COLO668 (cell line): ENCODE measurements at regions not wholly inside any gene's neighbourhood (a gene's known extent, or its start where the extent isn't known, plus 50 kb on each side); places are given as distances from the start of the nearest gene placed in this dataset.

Experiments
- DNase-seq: peaks from one replicate; lab custom pipeline; 2025; ENCODE audit not compliant: unreplicated experiment; lab: John Stamatoyannopoulos, UW

- no peak for DNase-seq
These were observed 189.0 kb upstream of the FRMPD4 start for GRCh38 chrX:11949291-11949690.

DNA sequence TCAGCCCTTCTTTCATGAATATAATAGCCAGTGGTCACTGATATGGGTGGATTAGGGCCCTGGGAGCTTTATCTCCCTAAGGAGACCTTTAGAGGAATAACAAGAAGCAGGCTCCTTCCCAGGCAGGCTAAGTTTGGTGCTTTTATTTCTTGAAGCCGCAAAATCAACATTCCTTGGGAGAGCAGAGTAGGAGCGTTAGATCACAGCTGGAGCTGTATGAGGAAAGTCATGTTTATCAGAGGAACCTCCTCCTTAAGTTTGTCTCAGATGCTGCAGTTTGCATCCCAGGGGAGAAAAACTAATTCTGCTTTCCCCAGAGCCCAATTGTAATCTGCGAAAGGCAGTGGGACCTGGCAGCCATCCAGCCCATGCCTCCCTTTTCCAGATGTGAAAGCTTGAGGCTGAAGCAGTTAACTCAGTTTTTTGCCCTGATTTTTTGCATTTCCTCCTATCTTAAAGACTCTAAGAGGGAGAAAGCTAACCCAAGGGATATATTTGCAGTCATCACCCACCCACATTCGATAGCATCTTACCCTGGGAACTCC lies 186.0 kb upstream of the FRMPD4 start:
- DNase-seq = no peak

- DNase-seq = no peak
These were observed 184.7 kb upstream of the FRMPD4 start for GRCh38 chrX:11953615-11954014.

- no peak for DNase-seq
These were observed 184.1 kb upstream of the FRMPD4 start for GRCh38 chrX:11954176-11954575.

- DNase-seq = no peak
These were observed 178.2 kb upstream of the FRMPD4 start for GRCh38 chrX:11960031-11960430.

DNA sequence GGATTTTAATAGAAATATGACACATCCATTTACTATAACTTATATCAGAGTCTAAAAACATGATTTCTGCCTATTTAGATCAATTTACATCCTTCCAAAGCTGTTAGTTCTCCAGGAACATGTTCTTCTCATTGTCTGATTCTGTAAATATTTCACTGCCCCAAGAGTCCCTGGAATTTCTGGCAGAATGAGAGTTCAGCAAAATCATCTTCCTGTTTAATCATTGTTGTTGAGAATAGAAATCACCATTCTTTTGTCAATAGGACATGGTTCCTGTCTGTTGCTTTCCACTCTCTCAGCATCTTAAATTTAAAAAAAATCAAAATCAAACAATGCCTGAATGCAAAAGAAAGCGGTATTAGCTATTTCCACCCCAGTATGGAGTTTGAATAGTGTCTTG lies 172.8 kb upstream of the FRMPD4 start:
- no peak for DNase-seq

GRCh38 chrX:11967986-11968869 lies 170.0 kb upstream of the FRMPD4 start:
- DNase-seq = peak; percentile 5

- no peak for DNase-seq
These were observed 169.3 kb upstream of the FRMPD4 start for GRCh38 chrX:11968991-11969390.

- DNase-seq = no peak
These were observed 167.5 kb upstream of the FRMPD4 start for GRCh38 chrX:11970578-11971359.

DNA sequence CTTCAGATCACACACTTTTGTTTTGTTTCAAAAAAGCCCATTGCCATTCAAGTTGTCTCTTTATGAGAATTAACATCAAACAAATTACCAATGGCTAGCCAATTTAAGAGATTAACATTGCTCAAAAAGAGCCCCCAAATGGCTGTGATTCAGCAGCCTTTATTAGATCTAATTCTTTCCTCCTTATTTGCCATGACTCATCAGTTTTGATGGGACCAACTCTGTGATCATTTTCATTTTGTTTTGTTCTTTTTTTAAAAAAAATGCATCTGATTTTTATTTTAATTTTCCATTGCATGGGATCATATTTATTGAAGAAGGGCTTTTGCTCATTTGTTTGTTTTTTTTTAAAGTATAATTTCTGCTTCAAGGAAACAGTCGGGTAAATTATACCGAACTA lies 161.6 kb upstream of the FRMPD4 start:
- no peak for DNase-seq

DNA sequence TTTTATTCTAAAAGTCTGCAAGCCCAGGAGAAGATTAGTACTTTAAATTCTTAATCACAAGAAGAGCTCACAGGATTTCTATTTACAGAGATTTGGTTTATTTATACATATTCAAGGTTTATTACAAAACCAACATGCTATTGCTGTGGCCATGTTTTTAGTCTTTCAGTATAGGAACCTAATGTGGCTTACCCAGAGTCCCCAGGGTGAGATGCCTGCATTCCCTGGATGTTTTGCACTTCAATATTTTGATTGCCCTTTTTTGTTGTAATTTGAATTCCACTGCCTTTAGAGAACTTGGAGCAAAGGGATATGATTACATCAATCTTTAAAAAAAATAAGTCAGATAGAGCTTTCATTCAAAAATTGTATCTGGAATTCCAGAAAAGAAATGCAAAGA lies 146.0 kb upstream of the FRMPD4 start:
- DNase-seq = no peak

DNA sequence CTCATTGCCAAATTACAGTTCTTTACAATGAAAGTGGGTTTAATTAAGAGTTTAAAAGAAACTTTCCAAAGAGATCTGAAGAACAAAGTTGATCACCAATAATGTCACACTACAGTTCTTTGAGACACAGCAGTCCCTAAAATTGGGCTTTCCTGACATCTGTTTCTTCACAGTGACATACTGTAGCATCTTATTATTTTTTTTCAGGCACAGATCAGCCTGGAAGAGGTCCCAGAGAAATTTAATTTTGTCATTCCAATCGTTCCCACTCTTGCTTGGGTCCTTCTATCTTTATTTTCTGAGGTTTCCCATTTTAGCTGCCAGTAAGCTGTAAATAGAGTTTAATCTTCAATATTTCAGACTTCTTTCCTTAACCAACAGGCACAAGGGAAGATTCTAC lies 143.1 kb upstream of the FRMPD4 start:
- no peak for DNase-seq

- no peak for DNase-seq
These were observed 141.5 kb upstream of the FRMPD4 start for GRCh38 chrX:11996810-11997209.

GRCh38 chrX:11998944-11999343 lies 139.3 kb upstream of the FRMPD4 start:
- no peak for DNase-seq

DNA sequence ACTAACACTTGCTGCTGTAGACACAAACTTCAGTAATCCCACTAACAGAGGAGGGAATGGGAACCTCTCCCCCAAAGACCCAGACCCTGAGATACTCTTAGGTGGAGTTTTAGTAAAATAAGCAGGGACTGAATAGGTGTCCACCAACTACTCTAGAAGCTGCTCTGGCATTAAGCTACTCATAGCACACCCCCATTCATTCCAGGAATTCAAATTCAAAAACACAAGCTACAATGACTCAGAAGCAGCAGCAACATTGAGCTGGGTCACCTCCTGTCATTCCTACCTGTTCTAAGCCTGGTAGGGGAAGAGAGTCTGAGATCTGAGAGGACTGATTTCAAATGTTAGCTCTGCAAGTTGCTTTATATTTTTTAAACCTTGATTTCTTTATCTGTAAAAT lies 135.4 kb upstream of the FRMPD4 start:
- no peak for DNase-seq

- DNase-seq = no peak
These were observed 130.4 kb upstream of the FRMPD4 start for GRCh38 chrX:12007881-12008280.

- DNase-seq = no peak
These were observed 127.8 kb upstream of the FRMPD4 start for GRCh38 chrX:12010436-12010835.

- no peak for DNase-seq
These were observed 127.2 kb upstream of the FRMPD4 start for GRCh38 chrX:12011075-12011474.

DNA sequence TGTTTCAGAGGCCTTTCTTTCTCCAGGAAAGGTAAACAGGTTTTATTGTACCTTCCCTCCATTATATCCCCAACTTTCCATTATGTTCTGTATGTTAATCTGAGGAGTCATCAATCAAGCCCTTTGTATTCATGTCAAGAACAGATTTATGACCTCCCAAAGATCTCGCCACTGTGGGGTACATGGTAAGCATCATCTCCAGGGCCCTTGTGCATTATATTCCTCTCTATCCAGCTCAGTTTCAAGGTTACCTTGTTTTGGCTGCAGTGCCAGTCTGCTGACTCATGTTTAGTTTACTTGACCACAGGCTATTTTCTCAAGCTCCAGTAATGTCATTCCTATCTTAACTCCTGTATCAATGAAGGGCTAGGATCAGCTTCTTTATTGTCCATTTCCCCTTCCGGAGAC lies 125.1 kb upstream of the FRMPD4 start:
- peak; percentile 20 for DNase-seq

GRCh38 chrX:12021698-12022097 lies 116.6 kb upstream of the FRMPD4 start:
- DNase-seq = no peak

DNA sequence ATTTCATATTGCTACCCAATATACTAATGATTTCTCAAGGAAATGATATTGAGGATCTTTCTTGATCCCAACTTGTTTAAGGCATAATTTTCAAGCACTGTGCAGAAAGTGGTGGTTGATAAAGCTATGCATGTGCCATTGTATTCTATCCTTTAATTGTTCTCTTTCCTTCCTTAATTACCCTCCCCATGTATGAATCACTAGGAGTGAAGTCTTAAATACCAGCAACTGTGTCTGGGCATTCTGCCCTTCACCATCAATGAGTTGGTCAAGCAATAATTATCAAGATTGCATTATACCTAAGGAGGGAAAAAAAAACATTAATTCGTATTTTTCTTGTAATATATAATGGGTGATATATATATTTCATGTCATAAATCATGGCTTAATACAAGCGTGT lies 111.8 kb upstream of the FRMPD4 start:
- no peak for DNase-seq

DNA sequence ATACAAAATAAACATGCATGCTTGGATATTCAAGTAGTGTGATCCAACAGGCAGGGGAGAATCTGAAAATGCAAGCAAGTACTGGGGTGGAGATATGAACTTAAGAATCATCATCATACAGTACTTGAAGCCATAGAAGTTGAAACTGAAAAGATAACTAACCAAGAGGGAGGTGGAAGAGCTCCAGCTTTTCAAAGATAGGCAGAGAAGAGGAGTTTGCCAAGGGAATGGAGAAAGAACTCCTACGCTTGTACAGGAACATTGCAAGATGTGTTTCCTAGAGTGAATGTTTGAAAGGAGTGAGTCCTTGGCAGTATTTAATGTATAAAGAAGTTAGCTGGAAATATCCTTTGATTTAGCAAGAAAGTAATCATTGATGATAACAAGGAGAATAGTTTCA lies 106.2 kb upstream of the FRMPD4 start:
- DNase-seq = no peak
